Activated gamma-delta T cell treated with anti-CD3 and anti-CD28 coated beads, Interleukin-2, amount 50 U/mL, for 16 hours (primary cell): ENCODE measurements at regions not wholly inside any gene's neighbourhood (a gene's known extent, or its start where the extent isn't known, plus 50 kb on each side); places are given as distances from the start of the nearest gene placed in this dataset.

Experiments used
- DNase-seq: peaks from one replicate; pipeline ENCODE4 v3.0.0-alpha.2; 2020; ENCODE audit warnings: low read depth

DNA sequence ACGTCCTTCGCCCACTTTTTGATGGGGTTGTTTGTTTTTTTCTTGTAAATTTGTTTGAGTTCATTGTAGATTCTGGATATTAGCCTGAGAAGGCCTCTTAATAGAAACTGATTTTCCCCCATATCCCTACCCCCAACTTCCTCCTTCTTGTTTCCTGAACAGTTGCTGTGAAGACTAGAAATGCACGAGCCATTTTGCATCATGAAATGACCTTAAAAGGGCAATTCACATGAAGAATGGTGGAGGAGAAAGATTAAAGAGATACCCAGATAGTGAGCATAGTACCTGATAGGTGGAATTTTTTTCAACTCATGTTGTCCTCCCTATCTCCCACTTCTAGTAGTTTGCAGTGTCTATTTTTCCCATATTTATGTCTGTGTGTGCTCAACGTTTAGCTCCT, 55.2 kb upstream of the KCNH8 start:
- no peak for DNase-seq

DNA sequence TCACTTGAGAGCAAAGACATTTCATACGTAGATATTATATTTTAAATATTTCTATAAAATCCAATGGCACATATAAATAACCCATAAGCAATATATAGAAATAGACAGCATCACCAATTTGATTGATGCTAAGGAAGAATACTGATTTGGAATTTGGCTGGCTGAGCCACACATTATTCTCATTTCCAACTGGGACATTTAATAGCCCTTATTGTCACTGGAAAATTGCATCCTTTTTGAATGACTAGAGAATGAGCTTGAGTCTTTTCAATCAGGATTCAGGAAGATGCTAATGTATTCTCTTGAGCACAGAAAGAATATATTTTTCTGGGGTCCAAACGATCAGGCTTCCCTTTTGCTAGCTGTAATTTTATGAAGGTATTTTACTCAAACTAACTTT, 70.9 kb upstream of the KCNH8 start:
- DNase-seq = no peak

DNA sequence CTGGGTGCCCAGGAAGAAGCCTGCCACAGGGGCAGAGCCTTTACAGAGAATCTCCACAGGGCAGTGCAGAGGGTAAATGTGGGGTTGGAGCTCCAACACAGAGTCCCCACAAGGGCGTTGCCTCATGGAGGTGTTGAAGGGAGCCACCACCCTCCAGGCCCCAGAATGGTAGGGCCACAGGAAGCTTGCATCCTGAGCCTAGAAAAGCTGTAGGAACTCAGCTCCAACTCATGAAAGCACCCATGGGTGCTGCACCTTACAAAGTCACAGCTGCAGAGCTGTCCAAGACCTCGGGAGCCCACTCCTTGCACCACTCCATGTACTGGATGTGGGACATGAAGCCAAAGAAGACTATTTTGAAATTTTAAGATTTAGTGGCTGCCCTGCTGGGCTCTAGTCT, 73.3 kb upstream of the KCNH8 start:
- DNase-seq = no peak

DNA sequence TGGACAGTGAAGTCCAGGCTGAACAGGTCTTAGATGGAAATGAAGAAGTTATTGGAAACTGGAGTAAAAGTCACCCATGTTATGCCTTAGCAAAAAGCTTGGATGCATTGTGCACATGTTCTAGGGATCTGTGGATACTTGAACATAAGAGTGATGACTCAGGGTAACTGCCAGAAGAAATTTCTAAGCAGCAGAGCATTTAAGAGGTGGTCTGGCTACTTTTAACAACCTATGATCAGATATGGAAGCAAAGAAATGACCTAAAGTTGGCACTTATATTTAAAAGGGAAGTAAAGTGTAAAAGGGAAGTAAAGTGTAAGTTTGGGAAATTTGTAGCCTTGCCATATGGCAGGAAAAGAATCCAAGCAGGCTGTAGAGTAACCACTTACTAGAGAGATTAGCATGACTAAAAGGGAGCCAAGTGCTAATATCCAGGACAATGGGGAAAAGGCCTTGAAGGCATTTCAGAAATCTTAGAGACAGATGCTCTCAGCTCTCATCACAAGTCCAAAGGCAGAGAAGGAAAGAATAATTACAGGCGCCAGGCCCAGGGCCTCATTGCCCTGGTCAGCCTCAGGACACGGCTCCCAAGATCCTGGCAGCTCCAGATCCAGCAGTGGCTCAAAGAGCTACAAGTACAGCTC, 73.9 kb upstream of the KCNH8 start:
- no peak for DNase-seq

DNA sequence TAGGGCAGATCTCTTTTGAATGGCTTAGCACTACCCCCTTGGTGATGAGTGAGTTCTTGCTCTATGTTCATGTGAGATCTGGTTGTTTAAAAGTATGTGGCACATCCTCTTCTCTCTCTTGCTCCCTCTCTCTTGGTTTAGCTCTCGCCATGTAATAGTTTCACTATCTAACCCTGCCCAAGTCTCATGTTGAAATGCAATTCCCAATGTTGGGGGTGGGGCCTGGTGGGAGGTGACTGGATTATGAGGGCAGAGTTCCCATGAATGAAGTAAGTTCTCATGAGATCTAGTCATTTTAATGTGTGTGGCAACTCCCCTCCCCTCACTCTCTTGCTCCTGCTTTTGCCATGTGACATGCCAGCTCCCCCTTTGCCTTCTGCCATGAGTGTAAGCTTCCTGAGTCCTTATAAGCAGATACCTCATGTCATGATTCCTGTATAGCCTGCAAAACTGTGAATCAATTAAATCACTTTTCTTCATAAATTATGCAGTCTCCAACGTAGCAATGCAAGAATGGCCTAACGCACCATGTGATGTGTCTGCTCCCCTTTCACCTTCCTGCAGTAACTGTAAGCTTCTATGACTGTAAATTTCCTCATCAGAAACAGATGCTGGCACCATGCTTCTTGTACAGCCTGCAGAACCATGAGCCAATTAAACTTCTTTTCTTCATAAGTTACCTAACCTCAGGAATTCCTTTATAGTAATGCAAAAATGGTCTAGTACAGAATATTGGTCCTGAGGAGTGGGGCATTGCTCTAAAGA, 74.8 kb upstream of the KCNH8 start:
- DNase-seq = no peak

DNA sequence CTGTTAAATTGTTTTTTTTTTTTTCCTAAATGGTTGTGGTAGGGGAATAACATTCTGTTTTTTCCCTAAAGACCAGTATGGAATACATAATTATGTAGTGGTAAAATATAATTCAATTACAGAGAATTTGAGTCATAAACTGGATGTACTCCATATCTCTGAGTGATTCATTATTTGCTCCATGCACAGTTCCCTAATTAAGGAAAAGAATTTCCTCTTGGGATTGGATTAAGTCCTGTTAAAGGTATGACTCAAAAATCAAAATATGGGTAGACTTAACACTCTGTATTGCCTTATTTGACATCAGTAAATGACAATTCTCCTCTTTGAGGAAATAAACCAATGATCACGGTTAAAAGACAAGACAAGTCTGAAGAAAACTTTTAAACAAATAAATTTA, 78.0 kb upstream of the KCNH8 start:
- DNase-seq = no peak

DNA sequence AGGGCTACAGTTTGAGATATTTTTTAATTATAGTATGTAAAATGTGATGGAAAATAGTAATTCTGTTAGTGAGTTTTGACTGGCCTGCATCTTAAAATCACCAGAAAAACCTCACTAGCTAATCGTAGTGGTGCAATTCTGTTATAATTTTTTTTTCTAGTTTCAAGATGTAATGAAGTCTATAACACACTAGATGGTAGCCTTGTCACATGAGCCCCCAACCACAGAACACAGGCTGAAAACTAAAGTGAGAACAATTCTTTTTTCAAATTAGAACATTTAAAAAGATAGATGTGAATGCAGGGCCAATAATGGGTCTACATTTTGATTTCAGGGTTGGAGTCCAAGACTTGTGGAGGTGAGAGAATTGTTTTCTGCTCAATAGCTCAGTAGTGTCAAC, 83.3 kb upstream of the KCNH8 start:
- no peak for DNase-seq

DNA sequence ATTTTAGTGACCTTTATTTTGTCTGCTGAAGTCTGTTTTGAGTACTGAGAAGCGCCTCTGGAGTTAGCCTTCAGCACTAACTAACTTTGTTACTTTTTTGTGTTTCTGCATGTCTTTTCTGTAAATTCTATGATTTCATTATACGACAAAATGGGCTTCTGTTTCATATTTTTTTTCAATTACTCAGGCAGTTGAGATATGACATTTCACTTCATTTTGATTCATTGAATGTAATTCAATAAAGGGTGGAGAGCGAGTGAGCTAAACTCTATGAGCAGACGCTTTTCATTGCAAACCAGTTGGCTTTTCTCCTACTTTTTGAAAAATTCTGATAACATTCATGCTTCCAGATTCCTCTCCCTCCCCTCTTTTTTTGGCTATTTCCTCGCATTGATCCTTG, 84.4 kb upstream of the KCNH8 start:
- DNase-seq = no peak

DNA sequence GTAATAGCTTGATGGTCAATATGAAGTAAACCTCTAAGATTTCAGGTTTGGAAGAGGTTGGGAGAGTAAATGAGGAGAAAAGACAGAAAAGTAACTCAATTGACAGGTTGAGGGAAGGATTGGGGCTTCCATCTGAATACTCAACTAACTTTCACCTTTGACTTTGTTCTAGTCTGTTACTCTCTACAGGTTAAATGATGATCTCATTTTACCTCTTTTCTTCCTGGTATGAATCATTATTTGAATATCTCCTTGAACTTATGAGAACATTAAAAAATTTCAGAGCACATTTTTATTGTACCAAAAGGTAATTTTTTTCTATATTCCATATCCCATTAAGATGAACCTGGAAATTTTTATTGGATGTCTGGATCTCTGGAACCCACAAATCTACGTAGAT, 87.9 kb upstream of the KCNH8 start:
- DNase-seq = no peak

DNA sequence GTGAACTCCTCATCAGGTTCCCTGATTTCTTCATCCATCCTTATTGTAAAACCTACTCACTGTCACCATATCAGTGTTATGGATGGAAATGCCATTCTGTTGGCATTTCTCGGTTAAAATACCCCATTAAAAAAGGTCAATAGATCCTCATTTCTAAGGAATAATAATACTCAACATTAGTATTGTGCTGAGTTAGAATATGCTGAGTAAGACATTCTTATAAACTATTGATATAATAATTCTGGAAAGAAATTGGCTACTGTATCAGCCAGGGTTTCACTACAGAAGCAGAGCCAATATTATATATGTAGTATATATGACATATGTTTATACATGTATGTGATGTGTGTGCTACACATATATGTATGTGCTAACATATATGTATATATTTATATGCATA, 95.4 kb upstream of the KCNH8 start:
- no peak for DNase-seq

DNA sequence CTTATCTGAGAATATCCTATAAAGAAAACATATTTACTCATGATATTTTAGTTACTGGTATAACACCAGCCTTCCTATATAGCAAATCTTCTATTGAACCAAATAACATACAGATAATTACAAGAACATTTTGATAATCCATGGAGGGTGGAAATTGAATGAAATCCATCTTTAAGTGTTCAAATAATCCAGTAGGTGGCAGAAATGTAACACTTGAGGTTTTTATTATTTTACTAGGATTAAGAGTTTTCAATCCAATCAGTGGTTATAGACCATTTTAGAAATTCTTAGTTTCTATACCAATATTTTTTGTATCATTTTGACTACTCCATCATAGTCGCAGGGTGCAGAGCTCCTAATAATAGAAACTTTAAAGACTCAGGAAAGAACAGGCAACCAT, 101.9 kb upstream of the KCNH8 start:
- no peak for DNase-seq

DNA sequence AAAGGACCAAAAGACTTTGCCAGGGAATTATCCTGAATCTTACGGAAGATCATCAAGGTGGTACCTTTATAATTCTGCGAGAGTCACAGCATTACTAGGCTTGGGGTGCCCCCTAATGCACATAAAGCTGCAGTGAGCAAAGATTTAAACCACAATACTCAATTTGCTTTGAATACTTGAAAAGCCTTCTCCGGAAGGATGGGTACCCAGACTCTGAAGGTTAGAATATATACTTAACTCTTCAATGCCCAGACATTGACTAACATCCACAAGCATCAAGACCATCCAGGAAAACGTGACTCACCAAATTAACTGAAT, 117.8 kb upstream of the KCNH8 start:
- DNase-seq = no peak

DNA sequence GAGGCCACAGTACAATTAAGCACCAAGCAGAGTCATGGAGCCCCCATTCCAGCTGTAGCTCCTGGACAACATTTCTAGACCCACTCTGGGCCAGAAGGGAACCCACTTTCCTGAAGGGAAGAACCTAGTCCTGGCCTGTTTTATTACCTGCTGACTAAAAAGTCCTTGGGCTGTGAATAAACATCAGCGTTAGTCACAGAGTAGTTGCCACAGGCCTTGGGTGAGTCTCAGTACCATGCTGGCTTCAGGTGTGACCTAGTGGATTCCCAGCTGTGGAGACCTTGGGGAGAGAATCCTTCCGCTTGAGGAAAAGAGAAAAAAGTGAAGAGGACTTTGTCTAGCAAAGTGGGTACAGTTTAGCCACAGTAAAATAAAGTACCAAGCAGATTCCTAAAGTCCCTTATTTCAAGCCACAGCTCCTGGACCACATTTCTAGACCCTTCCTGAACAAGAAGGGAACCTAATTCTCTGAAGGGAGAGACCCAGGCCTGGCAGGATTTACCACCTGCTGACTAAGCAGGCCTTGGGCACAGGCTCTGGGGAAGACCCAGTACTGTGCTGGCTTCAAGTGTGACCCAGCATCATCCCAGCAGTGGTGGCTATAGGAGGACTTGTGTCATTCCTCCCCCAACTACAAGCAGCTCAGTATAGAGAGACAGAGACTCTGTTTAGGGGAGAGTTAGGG, 118.3 kb upstream of the KCNH8 start:
- DNase-seq = no peak

DNA sequence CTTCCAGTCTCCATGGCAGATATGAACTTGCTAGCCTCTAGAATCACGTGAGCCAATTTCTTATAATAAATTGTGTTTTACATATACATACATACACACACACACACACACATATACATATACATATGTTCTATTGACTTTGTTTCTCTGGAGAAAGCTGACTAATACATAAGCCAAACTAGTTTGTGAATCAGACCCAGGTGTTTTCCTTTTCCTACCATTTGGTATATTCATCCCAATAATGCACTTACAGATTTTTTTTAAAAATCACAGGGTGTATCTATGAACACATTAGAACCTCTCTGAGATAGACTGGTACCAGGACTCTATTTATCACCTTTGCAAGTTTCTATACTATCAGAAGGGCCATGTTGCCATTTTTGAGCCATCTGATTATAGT, 122.9 kb upstream of the KCNH8 start:
- DNase-seq = no peak

DNA sequence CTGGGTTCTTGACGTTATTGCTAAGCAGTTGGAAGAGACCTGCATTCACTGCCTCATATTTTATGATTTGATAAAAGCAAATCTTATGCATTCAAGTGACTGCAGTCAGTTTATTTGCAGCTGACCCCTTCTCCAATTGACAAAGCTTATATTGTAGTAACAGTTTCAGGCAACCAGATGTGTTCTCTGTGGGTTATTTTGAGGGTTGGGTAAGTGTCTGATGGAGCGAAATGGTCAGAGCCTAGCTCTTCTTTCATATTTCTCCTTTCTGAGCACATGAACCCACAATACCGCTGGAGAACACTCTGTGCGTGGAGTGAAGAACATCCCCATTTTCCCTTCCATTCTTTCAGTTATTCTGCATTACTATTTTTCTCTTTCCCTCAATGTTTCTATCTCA, 125.8 kb upstream of the KCNH8 start:
- DNase-seq = no peak

DNA sequence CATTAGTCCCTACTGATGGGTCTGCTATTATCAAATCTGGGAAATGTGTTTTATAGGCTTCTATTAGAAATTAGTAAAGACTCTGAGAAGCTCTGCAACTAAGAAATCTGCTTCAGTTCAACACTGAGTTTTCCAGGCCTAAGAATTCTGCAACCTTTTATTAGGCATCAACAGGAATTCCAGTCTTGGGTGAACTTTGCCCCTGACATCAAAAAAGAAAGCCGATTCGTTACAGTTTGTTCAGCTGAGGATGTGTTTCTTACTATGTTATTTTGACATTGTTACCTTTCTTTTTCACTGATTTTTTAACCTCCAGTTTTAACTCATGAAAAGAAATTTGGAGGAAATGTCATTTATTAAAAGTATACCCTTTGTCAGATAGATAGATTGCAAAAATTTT, 131.5 kb upstream of the KCNH8 start:
- DNase-seq = no peak

DNA sequence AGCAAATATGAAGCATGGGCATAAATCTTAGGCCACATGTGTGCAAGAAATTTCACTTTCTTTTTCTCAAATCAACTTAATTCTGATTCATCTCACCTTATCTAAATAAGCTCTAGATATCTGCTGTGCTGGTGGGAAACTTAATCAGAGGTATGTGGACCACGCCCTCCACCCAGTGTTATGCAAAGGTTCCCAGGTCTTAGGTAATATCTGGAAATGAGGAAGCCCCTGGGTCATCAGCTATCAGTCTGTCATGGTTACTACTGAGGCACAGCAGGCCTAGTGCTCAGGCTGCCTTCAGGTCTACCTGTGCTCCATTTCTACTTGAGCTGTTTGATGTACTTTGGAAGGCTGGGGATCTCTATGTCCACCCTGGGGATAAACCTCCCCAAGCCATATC, 134.4 kb upstream of the KCNH8 start:
- DNase-seq = no peak

DNA sequence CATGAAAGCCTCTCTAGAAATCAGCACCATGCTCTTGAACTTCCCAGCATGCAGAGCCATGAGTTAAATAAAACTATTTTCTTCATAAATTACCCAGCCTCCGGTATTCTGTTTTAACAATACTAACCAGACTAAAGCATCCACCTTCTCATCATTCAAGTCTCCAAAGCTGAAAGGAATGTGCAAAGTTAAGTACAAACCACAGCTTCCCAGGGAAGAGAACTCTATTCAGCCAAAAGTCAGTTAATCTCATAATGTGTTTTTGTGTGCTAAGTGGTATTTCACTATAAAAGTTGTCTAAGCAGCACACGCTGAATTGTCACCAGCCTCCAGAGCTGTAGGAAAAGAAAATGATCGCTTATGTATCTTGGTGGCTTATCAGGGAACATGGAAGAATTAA, 135.5 kb upstream of the KCNH8 start:
- no peak for DNase-seq

DNA sequence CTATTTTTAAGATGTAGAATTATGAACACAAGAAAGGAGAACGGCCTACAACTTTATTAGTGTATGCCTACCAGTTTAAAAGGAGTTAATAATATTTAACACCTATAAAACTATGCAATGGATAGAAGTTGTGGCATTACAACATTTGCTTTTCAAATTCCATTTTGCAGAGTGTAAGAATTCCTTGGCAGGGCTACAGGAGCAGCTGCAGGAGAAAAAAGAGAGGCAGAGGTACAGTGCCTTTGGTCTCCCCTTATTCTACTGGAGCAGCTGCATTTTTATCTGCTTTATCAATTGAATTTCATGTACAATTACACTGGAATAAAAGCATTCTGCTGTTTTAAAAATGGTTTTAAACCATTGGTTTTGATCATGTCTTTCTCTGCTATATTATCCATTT, 145.7 kb upstream of the KCNH8 start:
- DNase-seq = no peak

DNA sequence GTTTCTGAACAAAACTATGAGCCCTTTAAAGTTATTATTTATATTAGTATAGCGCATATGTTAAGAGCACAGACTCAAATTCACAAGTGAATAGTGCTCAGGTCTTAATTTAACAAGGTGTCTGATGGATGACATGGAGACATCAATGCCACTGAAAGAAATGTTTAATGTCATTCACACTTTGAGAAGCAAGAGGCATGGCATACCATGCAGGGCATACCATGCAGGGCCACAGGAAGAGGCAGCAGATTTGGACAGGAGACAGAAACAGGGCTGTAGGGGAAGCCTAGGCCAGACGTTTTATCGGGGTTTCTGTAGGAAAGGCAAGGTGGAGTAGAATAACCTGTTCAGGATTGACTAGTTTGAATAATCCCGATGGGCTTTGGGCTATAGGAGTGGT, 150.2 kb upstream of the KCNH8 start:
- DNase-seq = no peak

DNA sequence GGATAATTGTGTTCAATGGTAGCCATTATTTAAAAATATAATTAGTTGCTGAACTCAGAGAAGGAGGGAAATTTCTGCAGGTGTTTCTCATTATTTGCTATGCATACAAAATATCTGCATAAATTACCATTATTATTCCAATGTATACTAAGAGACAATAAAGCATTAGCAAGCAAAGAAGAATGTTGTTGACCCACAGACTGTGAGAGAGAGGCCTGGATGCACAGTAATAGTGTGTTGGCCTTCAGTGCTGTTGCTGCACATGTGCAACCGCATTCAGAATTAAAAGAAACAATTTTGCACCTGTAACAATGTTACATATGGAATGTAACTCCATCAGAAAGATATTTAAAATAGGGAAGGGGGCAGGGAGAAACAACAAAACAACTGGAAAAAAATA, 155.6 kb upstream of the KCNH8 start:
- no peak for DNase-seq

DNA sequence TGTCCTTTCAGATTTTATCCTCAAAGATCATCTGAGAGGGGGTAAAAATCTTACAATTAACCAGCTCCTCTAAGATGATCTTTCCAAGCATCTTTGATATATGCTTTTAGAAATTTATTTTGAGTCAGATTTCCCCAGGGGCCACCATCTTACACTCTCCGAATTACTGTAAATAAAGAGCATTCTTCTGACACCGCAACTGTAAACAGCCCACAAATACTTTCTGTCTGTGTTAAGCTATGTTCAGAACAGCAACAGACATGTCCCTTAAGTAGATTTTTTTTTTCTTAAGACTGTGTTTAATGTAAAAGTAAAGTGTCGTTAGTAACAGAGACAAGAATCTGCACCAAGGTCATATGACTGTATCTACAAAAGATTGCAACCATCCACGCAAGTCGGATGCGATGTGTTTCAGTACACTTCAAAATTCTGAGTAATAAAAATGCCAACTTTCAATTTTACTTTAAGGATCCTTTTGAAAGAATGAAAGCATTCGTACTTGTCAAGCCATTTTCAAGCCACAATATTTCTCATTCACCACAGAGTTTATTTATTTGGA, 159.0 kb upstream of the KCNH8 start:
- DNase-seq = no peak

DNA sequence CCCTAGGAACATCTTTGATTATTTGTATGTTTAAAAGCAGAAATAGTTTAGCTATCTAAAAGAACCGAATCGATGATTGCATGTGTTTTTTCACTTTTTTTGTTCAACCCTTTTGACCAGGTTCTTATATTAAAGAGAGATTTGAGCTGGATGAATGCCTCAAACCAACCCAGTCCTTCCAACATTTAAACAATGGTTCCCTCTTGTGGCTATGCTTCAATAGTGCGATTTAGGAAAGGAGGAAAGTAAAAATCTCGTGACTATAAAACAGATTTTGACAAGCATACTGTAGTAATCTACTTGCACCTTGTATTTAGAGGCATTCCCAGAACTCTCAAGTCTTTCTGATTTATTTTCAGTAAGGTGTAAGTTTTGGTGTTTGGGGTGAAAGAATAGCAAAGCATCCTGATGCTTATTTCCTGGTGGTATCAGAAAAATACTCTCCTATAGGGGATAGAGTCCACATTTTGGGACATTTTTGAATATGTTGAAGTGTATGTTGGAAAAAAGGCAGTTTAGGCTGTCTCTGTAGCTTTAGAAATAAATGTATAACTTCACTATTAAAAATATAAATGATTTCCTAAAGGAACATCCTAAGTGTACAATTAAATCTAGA, 159.6 kb upstream of the KCNH8 start:
- no peak for DNase-seq
